ENCODE measurements at regions not wholly inside any gene's neighbourhood (a gene's known extent, or its start where the extent isn't known, plus 50 kb on each side); places are given as distances from the start of the nearest gene placed in this dataset.

DNA sequence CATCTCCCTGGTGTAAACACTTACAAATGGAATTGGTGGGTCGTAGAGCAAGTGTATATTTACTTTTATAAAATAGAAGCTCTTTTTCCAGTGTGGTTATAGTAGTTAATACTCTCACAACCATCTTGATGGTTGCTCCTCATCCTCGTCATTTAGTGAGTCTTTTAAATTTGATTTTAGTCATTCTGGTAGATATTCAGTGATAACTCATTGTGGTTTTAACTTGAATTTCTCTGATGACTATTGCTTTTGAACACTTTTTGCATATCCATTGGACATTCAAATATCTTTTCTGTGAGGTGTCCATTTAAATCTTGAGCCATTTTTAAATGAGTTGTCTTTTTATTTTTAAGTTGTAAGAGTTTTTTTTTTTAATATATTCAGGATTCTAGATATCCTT lies 189.2 kb upstream of the PHACTR1 start:
- Histone ChIP-seq H3K27me3 (ENCODE audit: control insufficient read depth in 3 of 3, insufficient read depth in 3 of 3, low read length in 3 of 3) (no peaks in the 10 kb centered on the region), H3K9me3 (ENCODE audit: control insufficient read depth in 2 of 2, insufficient read depth in 1 of 2, low read depth in 1 of 2, low read length in 1 of 2) (no peaks in the 10 kb centered on the region), H3K4me3 (ENCODE audit: low read depth in 1 of 3, low read length in 3 of 3) (no peak overlapping the region), H3K27ac (ENCODE audit: low read depth in 1 of 3, low read length in 2 of 3) (no peak overlapping the region), H3K36me3 (ENCODE audit: control insufficient read depth in 3 of 3, insufficient read depth in 2 of 3, low read depth in 1 of 3, low read length in 3 of 3) (no peaks in the 10 kb centered on the region), H3K4me1 (ENCODE audit: control insufficient read depth in 3 of 3, insufficient read depth in 2 of 3, low read depth in 1 of 3, low read length in 2 of 3) (peaks cover 0 to 21% (median 0%) of the 10 kb centered on the region in 3 donors)
- no peak for DNase-seq
- 66 to 78% (median 71%) methylated on average over 2 of the region's 2 CpGs for WGBS, 3 donors
- FAIRE-seq = no peak

DNA sequence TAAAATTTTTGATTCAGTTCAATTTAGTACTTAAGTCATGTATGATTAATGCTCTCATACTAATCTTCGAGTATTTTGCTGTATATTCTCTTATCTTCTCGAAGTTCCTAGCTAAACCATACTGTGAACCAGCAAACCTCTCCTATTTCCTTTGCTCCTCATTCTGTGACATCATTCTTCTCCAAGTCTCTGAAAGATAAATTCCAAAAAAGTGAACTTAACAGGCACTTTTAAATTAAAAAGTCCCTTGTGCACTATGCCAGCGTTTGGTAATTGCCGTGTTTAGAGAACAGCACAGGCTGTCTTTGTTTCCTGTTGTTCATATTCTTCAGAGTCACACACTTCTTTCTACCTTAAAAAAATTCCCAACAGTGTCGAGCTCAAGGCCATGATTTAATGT lies 188.4 kb upstream of the PHACTR1 start:
- DNase-seq (no peak), FAIRE-seq (no peak)
- Histone ChIP-seq H3K9me3 (ENCODE audit: control insufficient read depth in 2 of 2, insufficient read depth in 1 of 2, low read depth in 1 of 2, low read length in 1 of 2) (no peaks in the 10 kb centered on the region), H3K36me3 (ENCODE audit: control insufficient read depth in 3 of 3, insufficient read depth in 2 of 3, low read depth in 1 of 3, low read length in 3 of 3) (no peaks in the 10 kb centered on the region), H3K27me3 (ENCODE audit: control insufficient read depth in 3 of 3, insufficient read depth in 3 of 3, low read length in 3 of 3) (no peaks in the 10 kb centered on the region), H3K4me1 (ENCODE audit: control insufficient read depth in 3 of 3, insufficient read depth in 2 of 3, low read depth in 1 of 3, low read length in 2 of 3) (peaks cover 0 to 21% (median 0%) of the 10 kb centered on the region in 3 donors), H3K27ac (ENCODE audit: low read depth in 1 of 3, low read length in 2 of 3) (peak overlapping the region in 1 of 3 donors; percentile 79), H3K4me3 (ENCODE audit: low read depth in 1 of 3, low read length in 3 of 3) (no peak overlapping the region)
- WGBS, 3 donors = 16 to 21% (median 19%) methylated on average over 5 of the region's 5 CpGs

DNA sequence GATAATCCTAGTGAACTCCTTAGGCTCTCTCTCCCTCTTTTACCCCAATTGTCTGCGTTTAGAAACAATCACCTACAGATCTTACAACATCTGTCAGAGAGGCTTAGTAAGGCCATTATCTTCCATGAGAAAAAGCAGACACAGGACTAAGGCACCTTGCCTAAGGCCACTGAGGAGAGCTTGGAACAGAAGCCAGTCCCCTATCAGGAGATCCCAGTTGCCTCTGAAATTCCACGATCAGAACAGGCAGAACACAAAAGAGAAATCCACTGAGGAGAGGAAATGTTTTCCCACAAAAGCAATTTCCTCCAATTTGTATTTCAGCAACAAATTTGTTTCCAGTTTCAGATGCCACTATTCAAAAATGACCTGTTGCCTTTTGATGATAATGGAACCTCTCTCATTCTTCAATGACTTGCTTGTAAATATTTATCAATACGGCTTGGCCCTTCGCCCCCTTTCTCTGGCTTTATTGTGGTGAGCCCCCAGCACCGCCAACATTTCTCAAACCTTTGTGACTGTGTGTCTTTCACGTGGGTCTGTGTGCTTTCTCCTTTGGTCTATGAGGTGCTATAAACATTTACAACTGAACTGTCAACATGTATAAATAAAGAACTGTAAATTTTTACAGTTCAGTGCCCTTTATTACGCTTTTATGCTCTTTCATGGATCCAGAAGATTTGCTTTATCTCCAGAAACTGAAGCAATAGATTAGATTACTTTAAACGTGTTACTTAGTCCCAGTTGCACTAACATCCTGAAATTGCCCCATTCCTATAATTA lies 187.8 kb upstream of the PHACTR1 start:
- Histone ChIP-seq H3K9me3 (ENCODE audit: control insufficient read depth in 2 of 2, insufficient read depth in 1 of 2, low read depth in 1 of 2, low read length in 1 of 2) (no peaks in the 10 kb centered on the region), H3K36me3 (ENCODE audit: control insufficient read depth in 3 of 3, insufficient read depth in 2 of 3, low read depth in 1 of 3, low read length in 3 of 3) (no peaks in the 10 kb centered on the region), H3K4me3 (ENCODE audit: low read depth in 1 of 3, low read length in 3 of 3) (no peak overlapping the region), H3K4me1 (ENCODE audit: control insufficient read depth in 3 of 3, insufficient read depth in 2 of 3, low read depth in 1 of 3, low read length in 2 of 3) (peaks cover 0 to 21% (median 0%) of the 10 kb centered on the region in 3 donors), H3K27ac (ENCODE audit: low read depth in 1 of 3, low read length in 2 of 3) (peak overlapping the region in 2 of 3 donors; percentile 32 to 79), H3K27me3 (ENCODE audit: control insufficient read depth in 3 of 3, insufficient read depth in 3 of 3, low read length in 3 of 3) (no peaks in the 10 kb centered on the region)
- DNase-seq (peak; percentile 49 to 86), FAIRE-seq (no peak)
- WGBS, 3 donors = 14 to 27% (median 22%) methylated on average over 8 of the region's 8 CpGs

DNA sequence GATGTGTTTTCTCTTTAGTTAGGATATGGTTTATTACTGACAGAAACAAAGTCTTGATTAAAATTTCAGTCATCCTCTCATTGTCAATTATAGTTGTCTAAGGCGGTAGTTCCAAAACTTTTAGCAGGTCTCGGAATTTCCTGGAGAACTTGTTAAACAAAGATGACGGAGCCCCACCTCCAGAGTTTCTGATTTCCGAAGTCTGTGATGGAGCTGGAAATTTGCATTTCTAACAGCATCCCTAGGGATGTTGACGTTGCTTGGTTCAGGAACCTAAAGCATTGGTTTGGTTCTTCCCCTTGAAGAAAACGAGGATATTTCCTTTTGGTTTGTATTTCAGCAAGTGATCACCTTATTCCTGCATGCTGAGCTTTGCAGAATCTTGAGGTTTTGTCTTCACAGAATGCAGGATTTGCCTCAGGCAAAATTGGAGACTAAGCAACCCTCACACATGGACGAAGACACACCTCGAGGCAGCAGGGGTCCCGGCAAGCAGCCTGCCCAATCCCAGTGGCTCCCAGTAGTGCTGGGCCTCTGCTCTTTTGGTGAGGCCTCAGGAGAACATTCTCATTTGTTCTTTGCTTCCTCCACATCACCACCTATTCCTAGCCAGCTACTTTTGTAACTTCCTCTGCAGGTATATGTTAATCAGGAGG lies 187.1 kb upstream of the PHACTR1 start:
- WGBS, 3 donors = 24 to 45% (median 37%) methylated on average over 9 of the region's 9 CpGs
- Histone ChIP-seq H3K27ac (ENCODE audit: low read depth in 1 of 3, low read length in 2 of 3) (no peak overlapping the region), H3K4me3 (ENCODE audit: low read depth in 1 of 3, low read length in 3 of 3) (no peak overlapping the region), H3K36me3 (ENCODE audit: control insufficient read depth in 3 of 3, insufficient read depth in 2 of 3, low read depth in 1 of 3, low read length in 3 of 3) (no peaks in the 10 kb centered on the region), H3K4me1 (ENCODE audit: control insufficient read depth in 3 of 3, insufficient read depth in 2 of 3, low read depth in 1 of 3, low read length in 2 of 3) (peaks cover 0 to 21% (median 0%) of the 10 kb centered on the region in 3 donors), H3K27me3 (ENCODE audit: control insufficient read depth in 3 of 3, insufficient read depth in 3 of 3, low read length in 3 of 3) (no peaks in the 10 kb centered on the region), H3K9me3 (ENCODE audit: control insufficient read depth in 2 of 2, insufficient read depth in 1 of 2, low read depth in 1 of 2, low read length in 1 of 2) (no peaks in the 10 kb centered on the region)
- no peak for DNase-seq
- no peak for FAIRE-seq

DNA sequence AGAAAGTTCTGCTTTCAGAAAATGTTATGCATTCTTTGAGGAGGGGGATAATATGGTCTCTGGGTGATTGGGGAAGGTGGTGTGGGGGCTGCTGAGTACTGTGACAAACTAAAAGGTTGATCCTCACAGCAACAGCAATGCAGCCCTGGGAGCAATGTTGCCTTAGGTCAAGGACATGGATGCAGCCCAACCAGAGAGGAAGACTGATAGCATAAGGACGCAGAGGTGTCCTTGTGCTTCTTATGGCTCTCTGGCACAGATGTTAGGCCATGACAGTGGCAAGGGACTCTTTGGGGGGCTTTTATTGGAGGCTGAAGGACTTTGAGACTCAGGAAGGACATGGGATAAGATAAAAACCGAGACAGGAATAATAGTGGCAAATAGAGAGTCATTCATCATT lies 186.2 kb upstream of the PHACTR1 start:
- WGBS, 3 donors = 38 to 54% (median 39%) methylated on average over 2 of the region's 2 CpGs
- Histone ChIP-seq H3K9me3 (ENCODE audit: control insufficient read depth in 2 of 2, insufficient read depth in 1 of 2, low read depth in 1 of 2, low read length in 1 of 2) (no peaks in the 10 kb centered on the region), H3K4me1 (ENCODE audit: control insufficient read depth in 3 of 3, insufficient read depth in 2 of 3, low read depth in 1 of 3, low read length in 2 of 3) (peaks cover 0 to 21% (median 0%) of the 10 kb centered on the region in 3 donors), H3K36me3 (ENCODE audit: control insufficient read depth in 3 of 3, insufficient read depth in 2 of 3, low read depth in 1 of 3, low read length in 3 of 3) (no peaks in the 10 kb centered on the region), H3K27me3 (ENCODE audit: control insufficient read depth in 3 of 3, insufficient read depth in 3 of 3, low read length in 3 of 3) (no peaks in the 10 kb centered on the region), H3K27ac (ENCODE audit: low read depth in 1 of 3, low read length in 2 of 3) (no peak overlapping the region), H3K4me3 (ENCODE audit: low read depth in 1 of 3, low read length in 3 of 3) (no peak overlapping the region)
- DNase-seq (no peak), FAIRE-seq (no peak)

DNA sequence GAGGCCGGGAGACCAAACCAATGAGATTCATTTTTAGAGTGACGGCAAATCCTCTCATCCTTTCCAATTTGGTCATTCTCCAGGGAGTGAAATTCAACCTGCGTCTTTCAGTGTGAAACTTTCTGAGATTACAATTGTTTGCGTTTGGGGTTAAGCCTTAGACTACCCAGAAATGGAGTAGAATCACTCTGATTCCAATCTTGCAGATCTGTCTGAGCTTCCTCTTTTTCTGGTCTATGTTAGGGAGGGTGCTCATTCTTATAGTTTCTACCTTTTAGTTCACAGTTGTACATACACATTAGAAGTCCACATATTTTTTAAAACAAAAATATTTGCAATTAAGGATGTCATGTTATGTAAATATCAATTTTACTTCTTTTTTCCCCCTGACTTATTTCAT lies 183.0 kb upstream of the PHACTR1 start:
- no peak for FAIRE-seq
- no peak overlapping the region for H3K4me3 ChIP-seq (ENCODE audit: low read depth in 1 of 3, low read length in 3 of 3)
- WGBS, 3 donors = 85 to 94% (median 90%) methylated on average over 4 of the region's 4 CpGs
- H3K27ac ChIP-seq (ENCODE audit: low read depth in 1 of 3, low read length in 2 of 3) = no peak overlapping the region
- peaks cover 0 to 29% (median 0%) of the 10 kb centered on the region in 3 donors for H3K4me1 ChIP-seq (ENCODE audit: control insufficient read depth in 3 of 3, insufficient read depth in 2 of 3, low read depth in 1 of 3, low read length in 2 of 3)
- no peak for DNase-seq
- no peaks in the 10 kb centered on the region for H3K9me3 ChIP-seq (ENCODE audit: control insufficient read depth in 2 of 2, insufficient read depth in 1 of 2, low read depth in 1 of 2, low read length in 1 of 2)
- no peaks in the 10 kb centered on the region for H3K27me3 ChIP-seq (ENCODE audit: control insufficient read depth in 3 of 3, insufficient read depth in 3 of 3, low read length in 3 of 3)
- H3K36me3 ChIP-seq (ENCODE audit: control insufficient read depth in 3 of 3, insufficient read depth in 2 of 3, low read depth in 1 of 3, low read length in 3 of 3) = no peaks in the 10 kb centered on the region

DNA sequence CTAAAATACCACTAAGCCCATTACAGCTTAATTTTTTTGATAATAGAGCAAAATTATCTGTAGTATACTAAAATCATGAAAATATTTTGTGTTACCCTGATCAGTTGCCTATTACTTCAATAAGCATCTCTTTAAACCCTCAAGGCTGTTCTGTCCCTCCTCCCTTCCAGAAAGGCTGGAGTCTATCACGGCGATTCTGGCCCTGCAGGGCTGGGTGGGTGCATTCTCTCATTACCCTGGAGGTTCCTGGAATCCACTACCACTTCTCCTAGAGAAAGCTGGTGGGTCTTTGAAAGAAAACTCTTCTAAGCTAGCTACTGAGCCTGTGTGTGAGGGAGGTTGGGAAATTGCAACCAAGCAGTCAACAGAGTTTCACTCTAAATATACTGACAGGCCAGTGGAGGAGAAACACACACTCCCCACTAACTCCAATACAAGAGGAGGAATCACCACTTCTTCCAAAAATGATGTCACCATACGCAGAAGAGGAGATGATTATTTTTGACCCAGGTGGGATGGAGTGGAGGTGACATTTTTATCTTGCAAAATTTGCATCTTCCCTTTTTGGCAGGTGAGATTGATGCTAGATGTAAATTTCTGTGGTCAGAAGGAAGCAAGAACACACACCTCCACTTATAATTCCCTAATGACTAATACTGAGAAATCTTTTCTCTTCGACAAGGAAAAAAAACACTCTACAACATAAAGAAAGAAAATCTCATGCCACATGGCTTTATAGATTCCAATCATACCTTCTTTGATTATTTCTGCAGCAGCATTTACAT lies 182.3 kb upstream of the PHACTR1 start:
- no peaks in the 10 kb centered on the region for H3K27me3 ChIP-seq (ENCODE audit: control insufficient read depth in 3 of 3, insufficient read depth in 3 of 3, low read length in 3 of 3)
- DNase-seq (no peak), FAIRE-seq (no peak)
- H3K4me1 ChIP-seq (ENCODE audit: control insufficient read depth in 3 of 3, insufficient read depth in 2 of 3, low read depth in 1 of 3, low read length in 2 of 3) = peaks cover 0 to 34% (median 0%) of the 10 kb centered on the region in 3 donors
- no peaks in the 10 kb centered on the region for H3K9me3 ChIP-seq (ENCODE audit: control insufficient read depth in 2 of 2, insufficient read depth in 1 of 2, low read depth in 1 of 2, low read length in 1 of 2)
- no peaks in the 10 kb centered on the region for H3K36me3 ChIP-seq (ENCODE audit: control insufficient read depth in 3 of 3, insufficient read depth in 2 of 3, low read depth in 1 of 3, low read length in 3 of 3)
- no peak overlapping the region for H3K27ac ChIP-seq (ENCODE audit: low read depth in 1 of 3, low read length in 2 of 3)
- 78 to 96% (median 84%) methylated on average over 4 of the region's 4 CpGs for WGBS, 3 donors
- no peak overlapping the region for H3K4me3 ChIP-seq (ENCODE audit: low read depth in 1 of 3, low read length in 3 of 3)

DNA sequence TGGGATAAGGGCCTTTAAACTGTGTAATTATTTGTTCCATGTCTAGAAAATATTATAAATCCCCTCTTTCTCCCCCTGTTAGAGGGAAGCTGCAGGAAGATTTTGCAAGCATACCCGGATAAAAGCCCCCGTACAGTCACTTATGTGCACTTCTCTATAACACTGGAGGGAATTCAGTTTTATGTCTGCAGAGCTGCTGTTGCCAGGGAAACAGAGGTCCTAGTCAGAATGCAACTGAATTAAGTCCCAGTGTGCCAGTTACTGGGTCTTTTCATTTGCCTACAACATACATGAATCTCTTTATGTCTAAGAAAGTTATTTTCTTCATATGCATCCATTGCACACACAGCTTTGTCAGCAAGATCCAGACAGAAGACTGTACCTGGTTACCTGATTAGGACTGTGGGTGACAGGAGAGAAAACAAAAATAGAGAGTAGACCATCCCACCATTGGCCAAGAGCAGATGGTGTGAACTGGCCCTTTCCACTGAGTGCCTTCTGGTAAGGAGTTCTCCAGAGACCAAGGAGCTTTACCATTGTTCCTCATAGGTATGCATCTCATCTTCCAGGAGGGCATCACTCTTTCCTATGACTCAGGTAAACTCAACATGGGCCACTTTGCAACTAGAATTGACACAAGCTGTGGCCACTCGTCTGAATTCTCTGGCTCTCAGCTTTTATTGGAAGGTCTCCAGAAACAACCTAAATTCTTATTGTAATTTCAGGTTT lies 180.8 kb upstream of the PHACTR1 start:
- H3K36me3 ChIP-seq (ENCODE audit: control insufficient read depth in 3 of 3, insufficient read depth in 2 of 3, low read depth in 1 of 3, low read length in 3 of 3) = no peaks in the 10 kb centered on the region
- H3K4me3 ChIP-seq (ENCODE audit: low read depth in 1 of 3, low read length in 3 of 3) = no peak overlapping the region
- peaks cover 0 to 23% (median 0%) of the 10 kb centered on the region in 3 donors for H3K4me1 ChIP-seq (ENCODE audit: control insufficient read depth in 3 of 3, insufficient read depth in 2 of 3, low read depth in 1 of 3, low read length in 2 of 3)
- DNase-seq (no peak), FAIRE-seq (no peak)
- no peak overlapping the region for H3K27ac ChIP-seq (ENCODE audit: low read depth in 1 of 3, low read length in 2 of 3)
- H3K9me3 ChIP-seq (ENCODE audit: control insufficient read depth in 2 of 2, insufficient read depth in 1 of 2, low read depth in 1 of 2, low read length in 1 of 2) = no peaks in the 10 kb centered on the region
- 84 to 88% (median 84%) methylated on average over 3 of the region's 3 CpGs for WGBS, 3 donors
- H3K27me3 ChIP-seq (ENCODE audit: control insufficient read depth in 3 of 3, insufficient read depth in 3 of 3, low read length in 3 of 3) = no peaks in the 10 kb centered on the region

Measured in small intestine (tissue), 7 donors.